CD4-positive, alpha-beta T cell (primary cell): ENCODE measurements at regions not wholly inside any gene's neighbourhood (a gene's known extent, or its start where the extent isn't known, plus 50 kb on each side); places are given as distances from the start of the nearest gene placed in this dataset.

Experiments used
- ATAC-seq: fragments of 200-7000 bp; cut with Tn5 transposase; one replicate; pipeline ENCODE4 v1.10.0; 2022; ENCODE audit warnings: mild to moderate bottlenecking; ENCODE audit not compliant: poor library complexity
- CTCF ChIA-PET: fragments of 350-600 bp; sonication (Branson Sonifier 250); formaldehyde crosslinking; loops from one replicate; lab custom pipeline; 2021; ENCODE audit warnings: antibody characterized with exemption, inconsistent platforms; lab: Charles Lee
- POLR2A ChIA-PET: fragments of 350-600 bp; sonication (Branson Sonifier 250); formaldehyde crosslinking; loops from one replicate; lab custom pipeline; 2021; ENCODE audit warnings: antibody characterized with exemption, inconsistent platforms; lab: Charles Lee
- DNase-seq, 14 experiments: peaks; one replicate each; pipeline ENCODE4 v3.0.0-alpha.2; 2013 to 2020; ENCODE audit warnings: mixed read lengths in 2 of 14
- H3K27ac ChIP-seq, 2 donors: one replicate each; pipeline versions ENCODE4 v1.5.1 to v1.7.0; 2013; ENCODE audit warnings: low read length in 2 of 2, low read depth in 1 of 2, mild to moderate bottlenecking in 1 of 2
- H3K27me3 ChIP-seq, 2 experiments: 1 replicate in 1 of 2; 2 replicates in 1 of 2; pipeline versions ENCODE4 v1.6.1 to v1.7.0; 2013; ENCODE audit warnings: low read length in 2 of 2, control low read depth in 1 of 2, mild to moderate bottlenecking in 1 of 2, moderate library complexity in 1 of 2; ENCODE audit not compliant: insufficient read depth in 2 of 2, control insufficient read depth in 1 of 2
- H3K36me3 ChIP-seq: one replicate; pipeline ENCODE4 v1.6.1; 2013; ENCODE audit warnings: low read length, control low read depth; ENCODE audit not compliant: insufficient read depth
- H3K4me1 ChIP-seq: one replicate; pipeline ENCODE4 v1.6.1; 2013; ENCODE audit warnings: low read length, control low read depth; ENCODE audit not compliant: insufficient read depth
- H3K4me3 ChIP-seq: one replicate; pipeline ENCODE4 v1.5.1; 2013; ENCODE audit warnings: mild to moderate bottlenecking, low read length, moderate library complexity
- H3K9me3 ChIP-seq, 2 experiments: 1 replicate in 1 of 2; 2 replicates in 1 of 2; pipeline versions ENCODE4 v1.6.1 to v1.7.0; 2013; ENCODE audit warnings: low read length in 2 of 2, mild to moderate bottlenecking in 2 of 2, control low read depth in 1 of 2, moderate library complexity in 1 of 2; ENCODE audit not compliant: control insufficient read depth in 1 of 2, insufficient read depth in 1 of 2
- H3K27ac Mint-ChIP-seq: one replicate; pipeline ENCODE4 v1.8.0; 2020; ENCODE audit warnings: mixed read lengths
- H3K27me3 Mint-ChIP-seq: one replicate; pipeline ENCODE4 v1.8.0; 2021; ENCODE audit warnings: mixed read lengths
- H3K36me3 Mint-ChIP-seq: one replicate; pipeline ENCODE4 v1.8.0; 2021; ENCODE audit warnings: low read depth, mixed read lengths
- H3K4me1 Mint-ChIP-seq: one replicate; pipeline ENCODE4 v1.8.0; 2021; ENCODE audit warnings: low read depth, mixed read lengths
- H3K4me3 Mint-ChIP-seq: one replicate; pipeline ENCODE4 v1.8.0; 2020; ENCODE audit warnings: mild to moderate bottlenecking, mixed read lengths
- H3K9me3 Mint-ChIP-seq: one replicate; pipeline ENCODE4 v1.8.0; 2020; ENCODE audit warnings: mixed read lengths
- intact Hi-C, 2 experiments: fragments of 100-400 bp; cut with DNase I in 1 of 2; cut with micrococcal nuclease in 1 of 2; formaldehyde crosslinking; loops; one replicate each; pipeline versions ENCODE4 v1.15.1 to v1.9.0; 2023 to 2025; cut with DNase I, micrococcal nuclease
- TF ChIP-seq, protein P1 (sequence below): fragments of 200-600 bp; IDR thresholded peaks from one replicate; pipeline ENCODE4 v1.8.0; 2022; ENCODE audit warnings: antibody characterized with exemption, mild to moderate bottlenecking

DNA sequence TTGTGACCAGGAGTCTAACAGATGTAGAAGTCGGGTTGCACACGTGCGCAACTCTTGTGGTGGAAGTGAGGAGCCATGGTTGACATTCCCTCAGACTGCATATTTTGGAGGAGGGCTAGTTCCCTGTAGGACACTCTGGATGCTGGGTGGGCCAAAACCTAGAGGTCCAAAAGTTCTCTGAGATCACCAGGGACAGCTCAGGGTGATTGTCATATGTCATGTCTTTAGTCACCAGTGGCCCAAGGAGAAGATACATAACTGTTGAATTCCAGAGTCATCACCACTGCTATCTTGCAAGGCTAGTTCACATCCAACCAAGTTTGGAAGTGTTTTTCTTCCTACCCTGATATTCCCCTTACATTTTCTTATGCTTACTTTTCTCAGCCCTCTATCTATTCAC, 95.2 kb upstream of the C3orf80 start:
- CTCF ChIA-PET = no interaction called here
- no peaks in the 10 kb centered on the region for H3K9me3 Mint-ChIP-seq
- peak in 1 of 14 experiments; percentile 19 for DNase-seq
- H3K27ac ChIP-seq = no peak overlapping the region
- H3K27me3 Mint-ChIP-seq = peaks cover 4% of the 10 kb centered on the region
- H3K36me3 Mint-ChIP-seq = no peaks in the 10 kb centered on the region
- no peak overlapping the region for H3K4me3 ChIP-seq
- no peak for ATAC-seq
- H3K9me3 ChIP-seq = no peaks in the 10 kb centered on the region
- H3K27ac Mint-ChIP-seq = no peak overlapping the region
- intact Hi-C loops = no loop called here
- no peaks in the 10 kb centered on the region for H3K4me1 Mint-ChIP-seq
- H3K27me3 ChIP-seq = no peaks in the 10 kb centered on the region
- H3K4me1 ChIP-seq = no peaks in the 10 kb centered on the region
- TF ChIP-seq, protein P1, sequence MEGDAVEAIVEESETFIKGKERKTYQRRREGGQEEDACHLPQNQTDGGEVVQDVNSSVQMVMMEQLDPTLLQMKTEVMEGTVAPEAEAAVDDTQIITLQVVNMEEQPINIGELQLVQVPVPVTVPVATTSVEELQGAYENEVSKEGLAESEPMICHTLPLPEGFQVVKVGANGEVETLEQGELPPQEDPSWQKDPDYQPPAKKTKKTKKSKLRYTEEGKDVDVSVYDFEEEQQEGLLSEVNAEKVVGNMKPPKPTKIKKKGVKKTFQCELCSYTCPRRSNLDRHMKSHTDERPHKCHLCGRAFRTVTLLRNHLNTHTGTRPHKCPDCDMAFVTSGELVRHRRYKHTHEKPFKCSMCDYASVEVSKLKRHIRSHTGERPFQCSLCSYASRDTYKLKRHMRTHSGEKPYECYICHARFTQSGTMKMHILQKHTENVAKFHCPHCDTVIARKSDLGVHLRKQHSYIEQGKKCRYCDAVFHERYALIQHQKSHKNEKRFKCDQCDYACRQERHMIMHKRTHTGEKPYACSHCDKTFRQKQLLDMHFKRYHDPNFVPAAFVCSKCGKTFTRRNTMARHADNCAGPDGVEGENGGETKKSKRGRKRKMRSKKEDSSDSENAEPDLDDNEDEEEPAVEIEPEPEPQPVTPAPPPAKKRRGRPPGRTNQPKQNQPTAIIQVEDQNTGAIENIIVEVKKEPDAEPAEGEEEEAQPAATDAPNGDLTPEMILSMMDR = no peak
- POLR2A ChIA-PET = no interaction called here
- no peaks in the 10 kb centered on the region for H3K36me3 ChIP-seq
- H3K4me3 Mint-ChIP-seq = no peak overlapping the region

DNA sequence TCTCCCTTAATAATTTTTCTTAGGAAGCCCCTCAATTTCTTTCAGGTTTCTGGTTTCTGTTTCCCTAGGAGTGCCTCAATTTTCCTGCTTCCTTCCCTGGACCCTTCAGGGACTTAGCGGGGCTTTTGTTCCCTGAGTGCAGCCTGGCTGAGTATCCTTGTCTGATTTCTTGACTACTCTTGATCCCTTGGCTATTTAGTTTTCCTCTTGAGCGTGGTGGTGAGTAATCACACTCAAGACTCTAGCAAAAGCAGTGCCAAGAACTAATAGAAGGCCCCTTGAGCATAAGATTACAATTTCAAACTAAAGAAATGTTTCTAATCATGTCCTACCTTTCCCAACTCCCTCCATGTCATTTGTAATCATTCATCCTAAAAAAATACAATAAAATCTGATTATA, 94.3 kb upstream of the C3orf80 start:
- H3K4me3 Mint-ChIP-seq = no peak overlapping the region
- Histone ChIP-seq H3K4me1 (no peaks in the 10 kb centered on the region), H3K36me3 (no peaks in the 10 kb centered on the region), H3K27me3 (no peaks in the 10 kb centered on the region), H3K27ac (no peak overlapping the region), H3K9me3 (no peaks in the 10 kb centered on the region), H3K4me3 (no peak overlapping the region)
- ATAC-seq (no peak), DNase-seq (no peak)
- ChIA-PET CTCF (no interaction called here), POLR2A (no interaction called here)
- TF ChIP-seq, protein P1 = no peak
- no peaks in the 10 kb centered on the region for H3K36me3 Mint-ChIP-seq
- H3K27ac Mint-ChIP-seq = no peak overlapping the region
- H3K4me1 Mint-ChIP-seq = no peaks in the 10 kb centered on the region
- H3K9me3 Mint-ChIP-seq = no peaks in the 10 kb centered on the region
- H3K27me3 Mint-ChIP-seq = peaks cover 4% of the 10 kb centered on the region
- intact Hi-C loops = no loop called here

DNA sequence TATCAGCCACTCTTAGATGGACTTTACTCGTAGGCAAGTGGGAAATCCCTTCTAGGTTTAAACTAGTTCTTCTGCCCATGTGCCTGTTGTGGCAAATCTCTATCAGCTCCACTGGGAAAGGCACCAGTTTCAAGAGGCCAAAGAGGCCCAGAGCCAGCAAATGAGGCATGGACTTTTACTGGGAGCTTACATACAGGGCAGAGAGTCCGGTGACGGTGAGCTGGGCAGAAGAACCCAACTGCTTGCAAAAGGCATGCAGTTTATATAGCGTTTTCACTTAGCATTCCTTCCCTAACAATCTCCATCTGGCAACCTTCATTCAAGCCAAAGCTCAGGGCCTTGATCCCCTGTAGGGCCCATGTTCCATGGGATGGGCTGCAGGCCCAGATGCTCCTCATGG, 93.0 kb upstream of the C3orf80 start:
- ChIA-PET CTCF (no interaction called here), POLR2A (no interaction called here)
- ATAC-seq (no peak), DNase-seq (no peak)
- no peaks in the 10 kb centered on the region for H3K27me3 ChIP-seq
- no peaks in the 10 kb centered on the region for H3K36me3 Mint-ChIP-seq
- peaks cover 4% of the 10 kb centered on the region for H3K27me3 Mint-ChIP-seq
- H3K9me3 Mint-ChIP-seq = no peaks in the 10 kb centered on the region
- H3K4me1 Mint-ChIP-seq = no peaks in the 10 kb centered on the region
- H3K4me3 ChIP-seq = no peak overlapping the region
- H3K27ac Mint-ChIP-seq = no peak overlapping the region
- TF ChIP-seq, protein P1 = no peak
- H3K4me1 ChIP-seq = no peaks in the 10 kb centered on the region
- no peak overlapping the region for H3K4me3 Mint-ChIP-seq
- no peaks in the 10 kb centered on the region for H3K9me3 ChIP-seq
- H3K36me3 ChIP-seq = no peaks in the 10 kb centered on the region
- H3K27ac ChIP-seq = no peak overlapping the region
- intact Hi-C loops = no loop called here
